B cell (primary cell): ENCODE measurements at regions not wholly inside any gene's neighbourhood (a gene's known extent, or its start where the extent isn't known, plus 50 kb on each side); places are given as distances from the start of the nearest gene placed in this dataset.

Source experiments
- ATAC-seq: fragments of 200-7000 bp; cut with Tn5 transposase; one replicate; pipeline ENCODE4 v1.10.0; 2021; ENCODE audit warnings: low read depth, mild to moderate bottlenecking, moderate number of reproducible peaks, moderate library complexity
- CTCF ChIA-PET: fragments of 350-600 bp; sonication (Branson Sonifier 250); formaldehyde crosslinking; loops from one replicate; lab custom pipeline; 2021; ENCODE audit warnings: antibody characterized with exemption, inconsistent platforms; lab: Charles Lee
- POLR2A ChIA-PET: fragments of 350-600 bp; sonication (Branson Sonifier 250); formaldehyde crosslinking; loops from one replicate; lab custom pipeline; 2021; ENCODE audit warnings: antibody characterized with exemption; lab: Charles Lee
- DNase-seq: peaks from one replicate; pipeline ENCODE4 v3.0.0; 2013
- H2AFZ ChIP-seq: 2 replicates; pipeline ENCODE4 v1.6.1; 2012; ENCODE audit warnings: mild to moderate bottlenecking, low read depth, low read length; ENCODE audit not compliant: insufficient read depth, poor library complexity, severe bottlenecking
- H3K27ac ChIP-seq, 2 donors: 1 replicate in 1 of 2; 2 replicates in 1 of 2; pipeline ENCODE4 v1.5.1; 2012 to 2013; ENCODE audit warnings: low read length in 2 of 2, mild to moderate bottlenecking in 2 of 2, moderate library complexity in 1 of 2
- H3K27me3 ChIP-seq, 4 experiments: fragments of 200-600 bp in 1 of 4; sonication (generic) in 1 of 4; replicated peaks in 1 of 4; 1 replicate in 2 of 4; 2 replicates in 2 of 4; pipeline versions ENCODE4 v1.6.1 to v1.7.0; 2013 to 2016; ENCODE audit warnings: low read length in 3 of 4, mild to moderate bottlenecking in 2 of 4, mixed read lengths in 1 of 4, moderate library complexity in 1 of 4; ENCODE audit not compliant: insufficient read depth in 4 of 4, control insufficient read depth in 3 of 4; ENCODE audit errors: control extremely low read depth in 1 of 4
- H3K36me3 ChIP-seq, 2 experiments: replicated peaks in 1 of 2; 1 replicate in 1 of 2; 2 replicates in 1 of 2; pipeline versions ENCODE4 v1.6.1 to v1.7.1; 2013; ENCODE audit warnings: low read length in 1 of 2; ENCODE audit not compliant: insufficient read depth in 2 of 2, control insufficient read depth in 1 of 2; ENCODE audit errors: control extremely low read depth in 1 of 2, extremely low read depth in 1 of 2
- H3K4me1 ChIP-seq, 2 donors: fragments of 200-600 bp in 1 of 2; sonication (generic) in 1 of 2; 1 replicate in 1 of 2; 2 replicates in 1 of 2; pipeline versions ENCODE4 v1.5.1 to v1.6.1; 2013 to 2017; ENCODE audit warnings: low read length in 2 of 2; ENCODE audit not compliant: control insufficient read depth in 2 of 2, insufficient read depth in 2 of 2
- H3K4me2 ChIP-seq: replicated peaks from 2 replicates; pipeline ENCODE3; 2012; ENCODE audit warnings: mild to moderate bottlenecking, low read depth, low read length; ENCODE audit not compliant: poor library complexity, severe bottlenecking
- H3K4me3 ChIP-seq, 5 experiments: fragments of 200-600 bp in 1 of 5; sonication (generic) in 1 of 5; 1 replicate in 3 of 5; 2 replicates in 2 of 5; pipeline versions ENCODE4 v1.5.1 to v1.7.0; 2011 to 2016; ENCODE audit warnings: low read length in 4 of 5, mild to moderate bottlenecking in 4 of 5, low read depth in 2 of 5, control low read depth in 1 of 5, moderate library complexity in 1 of 5; ENCODE audit not compliant: insufficient read depth in 1 of 5; ENCODE audit errors: control extremely low read depth in 1 of 5, extremely low read depth in 1 of 5
- H3K79me2 ChIP-seq: fragments of 200-600 bp; sonication (generic); one replicate; pipeline ENCODE4 v1.6.0; 2016; ENCODE audit warnings: low read length; ENCODE audit not compliant: control insufficient read depth, insufficient read depth
- H3K9ac ChIP-seq: fragments of 200-600 bp; sonication (generic); 2 replicates; pipeline ENCODE4 v1.6.1; 2017; ENCODE audit warnings: mild to moderate bottlenecking, low read length, moderate library complexity
- H3K9me3 ChIP-seq, 3 donors: one replicate each; pipeline versions ENCODE4 v1.6.1 to v1.7.1; 2013; ENCODE audit warnings: low read length in 2 of 3; ENCODE audit not compliant: control insufficient read depth in 2 of 3, insufficient read depth in 1 of 3; ENCODE audit errors: control extremely low read depth in 1 of 3
- H4K20me1 ChIP-seq: 2 replicates; pipeline ENCODE4 v1.6.0; 2012; ENCODE audit warnings: mild to moderate bottlenecking, low read length; ENCODE audit not compliant: insufficient read depth, control insufficient read depth, poor library complexity, severe bottlenecking
- H3K27ac Mint-ChIP-seq: one replicate; pipeline ENCODE4 v1.8.0; 2021; ENCODE audit warnings: mixed read lengths
- H3K27me3 Mint-ChIP-seq: one replicate; pipeline ENCODE4 v1.8.0; 2021; ENCODE audit warnings: mixed read lengths
- H3K4me1 Mint-ChIP-seq: one replicate; pipeline ENCODE4 v1.8.0; 2021; ENCODE audit warnings: mixed read lengths
- H3K4me3 Mint-ChIP-seq: one replicate; pipeline ENCODE4 v1.8.0; 2021; ENCODE audit warnings: mixed read lengths
- H3K9me3 Mint-ChIP-seq: one replicate; pipeline ENCODE4 v1.8.0; 2022; ENCODE audit warnings: mixed read lengths; ENCODE audit not compliant: insufficient read depth
- CTCF ChIP-seq: fragments of 200-600 bp; IDR thresholded peaks from one replicate; pipeline ENCODE4 v1.8.0; 2022; ENCODE audit warnings: antibody characterized with exemption, mild to moderate bottlenecking
- EZH2 ChIP-seq: IDR thresholded peaks from 2 replicates; pipeline ENCODE4 v1.6.1; 2012; ENCODE audit warnings: borderline replicate concordance, low read depth, mild to moderate bottlenecking, moderate library complexity, low read length; ENCODE audit not compliant: insufficient read depth, poor library complexity, severe bottlenecking
- WGBS: methylation state at CpG from one replicate; pipeline ENCODE4 v1.1.5; 2013; ENCODE audit warnings: missing lambda C conversion rate; ENCODE audit not compliant: insufficient coverage; 5-methylcytosine and 5-hydroxymethylcytosine counted together
- intact Hi-C: fragments of 100-400 bp; cut with micrococcal nuclease; formaldehyde crosslinking; loops from one replicate; pipeline ENCODE4 v1.10.0; 2022

- no peak overlapping the region for H2AFZ ChIP-seq
- CTCF ChIA-PET: no interaction called here
- H3K4me2 ChIP-seq: no peak overlapping the region
- Mint-ChIP-seq H3K27me3 (no peaks in the 10 kb centered on the region), H3K9me3 (no peaks in the 10 kb centered on the region), H3K4me3 (no peak overlapping the region), H3K27ac (no peak overlapping the region), H3K4me1 (no peaks in the 10 kb centered on the region)
- no peak overlapping the region for H3K27ac ChIP-seq
- no peaks in the 10 kb centered on the region for H3K9me3 ChIP-seq
- DNase-seq: no peak
- H3K4me3 ChIP-seq: no peak overlapping the region
- intact Hi-C loops: no loop called here
- no peaks in the 10 kb centered on the region for H3K4me1 ChIP-seq
- TF ChIP-seq EZH2: no peak
- TF ChIP-seq CTCF: no peak
- H3K9ac ChIP-seq: no peak overlapping the region
- ATAC-seq: no peak
- H4K20me1 ChIP-seq: no peaks in the 10 kb centered on the region
- no peaks in the 10 kb centered on the region for H3K27me3 ChIP-seq
- POLR2A ChIA-PET: no interaction called here
- H3K36me3 ChIP-seq: no peaks in the 10 kb centered on the region
- no CpG with 5 or more reads among the region's 3 CpGs for WGBS
- no peaks in the 10 kb centered on the region for H3K79me2 ChIP-seq
Observed at GRCh38 chr9:115849679-115850412, 303.7 kb upstream of the PAPPA start.

GRCh38 chr9:115850548-115851304 is 302.9 kb upstream of the PAPPA start:
- H3K9ac ChIP-seq: no peak overlapping the region
- H4K20me1 ChIP-seq: no peaks in the 10 kb centered on the region
- H3K79me2 ChIP-seq: no peaks in the 10 kb centered on the region
- H3K4me3 Mint-ChIP-seq: no peak overlapping the region
- POLR2A ChIA-PET: no interaction called here
- no CpG with 5 or more reads among the region's 1 CpG for WGBS
- H3K9me3 ChIP-seq: no peaks in the 10 kb centered on the region
- no peak overlapping the region for H3K27ac Mint-ChIP-seq
- H3K4me2 ChIP-seq: no peak overlapping the region
- ATAC-seq (no peak), DNase-seq (no peak)
- no peaks in the 10 kb centered on the region for H3K36me3 ChIP-seq
- CTCF ChIA-PET: no interaction called here
- H3K27me3 Mint-ChIP-seq: no peaks in the 10 kb centered on the region
- H2AFZ ChIP-seq: no peak overlapping the region
- TF ChIP-seq CTCF (no peak), EZH2 (no peak)
- H3K27ac ChIP-seq: no peak overlapping the region
- H3K4me1 Mint-ChIP-seq: no peaks in the 10 kb centered on the region
- H3K4me1 ChIP-seq: no peaks in the 10 kb centered on the region
- H3K27me3 ChIP-seq: no peaks in the 10 kb centered on the region
- intact Hi-C loops: no loop called here
- H3K9me3 Mint-ChIP-seq: no peaks in the 10 kb centered on the region
- H3K4me3 ChIP-seq: no peak overlapping the region
